ENCODE measurements at regions not wholly inside any gene's neighbourhood (a gene's known extent, or its start where the extent isn't known, plus 50 kb on each side); places are given as distances from the start of the nearest gene placed in this dataset.

- TF ChIP-seq ZFP3 (CRISPR knock-in tag; IDR thresholded peaks at IDR 0.05) (no peak), PATZ1 (CRISPR knock-in tag; IDR thresholded peaks at IDR 0.05; ENCODE audit: borderline replicate concordance) (no peak), TOX (CRISPR knock-in tag; IDR thresholded peaks at IDR 0.05; ENCODE audit: borderline replicate concordance) (no peak), TSHZ2 (CRISPR knock-in tag; IDR thresholded peaks at IDR 0.05) (no peak), ESRRG (CRISPR knock-in tag; IDR thresholded peaks at IDR 0.05) (no peak), RARB (CRISPR knock-in tag; IDR thresholded peaks at IDR 0.05) (no peak), ZC3H10 (CRISPR knock-in tag; IDR thresholded peaks at IDR 0.05) (no peak; the same call in 1 of the 2 replicates), TCF4 (CRISPR knock-in tag; IDR thresholded peaks at IDR 0.05; ENCODE audit: borderline replicate concordance) (no peak), ZFP30 (CRISPR knock-in tag; IDR thresholded peaks at IDR 0.05) (no peak), BACH2 (CRISPR knock-in tag; IDR thresholded peaks at IDR 0.05; ENCODE audit: borderline replicate concordance) (no peak)
Observed at GRCh38 chr1:221459558-221459957, 282.3 kb downstream of the DUSP10 start.
